Skeletal muscle satellite cell (primary cell): ENCODE measurements at regions not wholly inside any gene's neighbourhood (a gene's known extent, or its start where the extent isn't known, plus 50 kb on each side); places are given as distances from the start of the nearest gene placed in this dataset.

Experiments
- H3K27me3 ChIP-seq: 2 replicates; pipeline ENCODE4 v1.7.0; 2013; ENCODE audit warnings: low read length; ENCODE audit not compliant: control insufficient read depth, insufficient read depth
- H3K36me3 ChIP-seq: 2 replicates; pipeline ENCODE4 v1.7.0; 2013; ENCODE audit warnings: mild to moderate bottlenecking, control low read depth, low read length; ENCODE audit not compliant: insufficient read depth
- H3K4me1 ChIP-seq: 2 replicates; pipeline ENCODE4 v1.7.0; 2013; ENCODE audit warnings: low read length; ENCODE audit not compliant: control insufficient read depth, insufficient read depth
- H3K4me2 ChIP-seq: 2 replicates; pipeline ENCODE4 v1.7.0; 2013; ENCODE audit warnings: mild to moderate bottlenecking, low read length
- H3K4me3 ChIP-seq: 2 replicates; pipeline ENCODE4 v1.7.0; 2013; ENCODE audit warnings: low read length
- H3K9ac ChIP-seq: 2 replicates; pipeline ENCODE4 v1.7.0; 2013; ENCODE audit warnings: mild to moderate bottlenecking, low read depth, low read length, moderate library complexity
- H3K9me3 ChIP-seq: replicated peaks from 2 replicates; pipeline ENCODE4 v1.7.0; 2013; ENCODE audit warnings: mild to moderate bottlenecking, control low read depth, low read length

GRCh38 chr18:27278131-27278530 lies 93.0 kb upstream of the CHST9 start:
- no peak overlapping the region for H3K9ac ChIP-seq
- no peak overlapping the region for H3K4me2 ChIP-seq
- no peaks in the 10 kb centered on the region for H3K4me1 ChIP-seq
- no peak overlapping the region for H3K4me3 ChIP-seq
- no peaks in the 10 kb centered on the region for H3K27me3 ChIP-seq
- no peaks in the 10 kb centered on the region for H3K9me3 ChIP-seq
- H3K36me3 ChIP-seq: no peaks in the 10 kb centered on the region

DNA sequence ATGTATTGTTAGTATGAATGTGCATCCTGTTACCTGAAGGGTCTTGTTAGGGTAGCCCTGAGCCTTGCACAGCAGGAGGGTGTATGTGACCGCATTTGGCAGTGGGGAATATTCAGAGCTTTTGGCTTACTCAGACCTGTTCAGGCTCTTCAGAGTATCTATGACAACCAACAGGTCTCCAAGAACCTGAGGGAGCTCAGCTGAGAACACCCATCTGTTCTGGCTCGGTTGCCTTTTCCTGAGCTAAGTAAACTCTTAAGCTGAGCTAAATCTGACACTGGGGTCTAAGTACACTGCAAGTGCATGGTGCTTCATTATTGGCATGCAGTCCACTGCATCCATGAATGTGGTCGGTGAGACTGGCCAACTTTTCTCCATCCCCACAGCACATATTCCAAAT lies 92.4 kb upstream of the CHST9 start:
- Histone ChIP-seq H3K27me3 (no peaks in the 10 kb centered on the region), H3K4me3 (no peak overlapping the region), H3K9ac (no peak overlapping the region), H3K4me1 (no peaks in the 10 kb centered on the region), H3K36me3 (no peaks in the 10 kb centered on the region), H3K9me3 (no peaks in the 10 kb centered on the region), H3K4me2 (no peak overlapping the region)

- Histone ChIP-seq H3K4me3 (no peak overlapping the region), H3K4me1 (no peaks in the 10 kb centered on the region), H3K27me3 (no peaks in the 10 kb centered on the region), H3K9me3 (no peaks in the 10 kb centered on the region), H3K36me3 (no peaks in the 10 kb centered on the region), H3K9ac (no peak overlapping the region), H3K4me2 (no peak overlapping the region)
Measured at GRCh38 chr18:27276886-27277285, 91.8 kb upstream of the CHST9 start.

DNA sequence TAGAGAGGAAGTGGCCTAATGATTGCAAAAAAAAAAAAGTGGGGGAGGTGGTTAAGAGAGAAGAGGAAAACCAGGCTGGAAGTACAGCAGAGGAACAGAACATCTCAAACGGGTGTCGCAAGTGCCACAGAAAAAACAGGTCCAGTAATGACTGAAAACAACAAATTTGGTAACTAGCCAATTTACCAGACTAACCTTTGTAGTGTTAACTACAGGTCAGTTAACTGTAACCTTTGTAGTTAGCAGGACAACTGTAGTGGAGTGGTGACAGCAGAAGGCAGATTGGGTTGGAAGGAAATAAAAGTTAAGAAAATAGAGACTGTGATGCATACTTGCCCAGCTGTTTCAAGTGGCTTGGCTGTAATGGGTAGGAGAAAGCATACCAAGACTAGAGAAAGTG lies 91.4 kb upstream of the CHST9 start:
- H3K27me3 ChIP-seq: no peaks in the 10 kb centered on the region
- H3K9ac ChIP-seq: no peak overlapping the region
- no peaks in the 10 kb centered on the region for H3K36me3 ChIP-seq
- H3K4me1 ChIP-seq: no peaks in the 10 kb centered on the region
- no peak overlapping the region for H3K4me2 ChIP-seq
- no peak overlapping the region for H3K4me3 ChIP-seq
- no peaks in the 10 kb centered on the region for H3K9me3 ChIP-seq

GRCh38 chr18:27274901-27275300 lies 89.8 kb upstream of the CHST9 start:
- H3K4me2 ChIP-seq: no peak overlapping the region
- H3K4me1 ChIP-seq: no peaks in the 10 kb centered on the region
- H3K9ac ChIP-seq: no peak overlapping the region
- H3K9me3 ChIP-seq: no peaks in the 10 kb centered on the region
- H3K4me3 ChIP-seq: no peak overlapping the region
- no peaks in the 10 kb centered on the region for H3K27me3 ChIP-seq
- H3K36me3 ChIP-seq: no peaks in the 10 kb centered on the region

DNA sequence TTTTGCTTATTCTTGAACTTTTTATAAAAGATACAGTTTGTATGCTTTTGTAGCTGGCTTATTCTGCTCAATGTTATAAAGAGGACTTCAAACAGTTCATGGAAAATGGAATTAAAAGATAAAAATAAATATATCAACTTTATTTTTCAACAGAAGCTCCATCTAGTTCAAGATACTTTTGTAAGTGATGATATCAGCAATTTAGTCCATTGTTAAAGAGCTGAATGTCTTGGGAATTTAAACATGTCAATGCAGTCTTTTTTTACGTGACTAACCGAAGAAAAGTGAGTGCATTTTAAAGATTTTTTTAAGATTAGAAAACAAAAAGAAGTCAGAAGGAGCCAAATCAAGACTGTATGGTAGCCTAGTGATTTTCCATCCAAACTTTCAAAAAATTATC lies 85.4 kb upstream of the CHST9 start:
- no peak overlapping the region for H3K4me3 ChIP-seq
- H3K4me1 ChIP-seq: no peaks in the 10 kb centered on the region
- no peak overlapping the region for H3K4me2 ChIP-seq
- H3K9me3 ChIP-seq: no peaks in the 10 kb centered on the region
- no peaks in the 10 kb centered on the region for H3K36me3 ChIP-seq
- H3K9ac ChIP-seq: no peak overlapping the region
- H3K27me3 ChIP-seq: no peaks in the 10 kb centered on the region

DNA sequence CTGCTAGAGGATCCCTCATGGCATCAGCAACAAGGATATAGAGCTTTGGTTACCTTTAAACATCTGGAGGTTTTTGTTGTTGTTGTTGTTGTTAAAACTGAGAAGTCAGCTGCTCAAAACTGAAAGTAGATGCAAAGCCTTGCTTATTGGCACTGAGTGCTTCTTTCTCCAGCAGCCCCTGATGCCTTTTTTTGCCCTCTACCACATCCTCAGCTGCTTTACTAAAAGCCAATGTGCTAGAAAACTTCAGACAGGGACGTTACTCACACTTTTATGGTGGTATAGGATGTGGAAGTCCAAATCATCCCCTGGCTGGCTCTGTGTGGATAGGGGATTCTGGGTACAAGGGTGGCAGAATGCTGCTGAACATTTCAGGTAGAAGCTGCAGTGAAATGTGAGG lies 78.3 kb upstream of the CHST9 start:
- H3K9me3 ChIP-seq: peaks cover 3% of the 10 kb centered on the region
- H3K27me3 ChIP-seq: no peaks in the 10 kb centered on the region
- no peak overlapping the region for H3K4me3 ChIP-seq
- no peak overlapping the region for H3K9ac ChIP-seq
- no peaks in the 10 kb centered on the region for H3K36me3 ChIP-seq
- H3K4me1 ChIP-seq: no peaks in the 10 kb centered on the region
- no peak overlapping the region for H3K4me2 ChIP-seq

- Histone ChIP-seq H3K9ac (no peak overlapping the region), H3K9me3 (peaks cover 3% of the 10 kb centered on the region), H3K27me3 (no peaks in the 10 kb centered on the region), H3K4me3 (no peak overlapping the region), H3K36me3 (no peaks in the 10 kb centered on the region), H3K4me1 (no peaks in the 10 kb centered on the region), H3K4me2 (no peak overlapping the region)
Measured at GRCh38 chr18:27261769-27262549, 76.9 kb upstream of the CHST9 start.

GRCh38 chr18:27253571-27253970 lies 68.5 kb upstream of the CHST9 start:
- H3K27me3 ChIP-seq: no peaks in the 10 kb centered on the region
- H3K9ac ChIP-seq: no peak overlapping the region
- no peaks in the 10 kb centered on the region for H3K36me3 ChIP-seq
- no peak overlapping the region for H3K4me2 ChIP-seq
- H3K4me3 ChIP-seq: no peak overlapping the region
- no peaks in the 10 kb centered on the region for H3K4me1 ChIP-seq
- no peaks in the 10 kb centered on the region for H3K9me3 ChIP-seq

GRCh38 chr18:27250471-27250870 lies 65.4 kb upstream of the CHST9 start:
- H3K9ac ChIP-seq: no peak overlapping the region
- no peak overlapping the region for H3K4me3 ChIP-seq
- H3K4me2 ChIP-seq: no peak overlapping the region
- no peaks in the 10 kb centered on the region for H3K4me1 ChIP-seq
- H3K36me3 ChIP-seq: no peaks in the 10 kb centered on the region
- H3K9me3 ChIP-seq: no peaks in the 10 kb centered on the region
- H3K27me3 ChIP-seq: no peaks in the 10 kb centered on the region

DNA sequence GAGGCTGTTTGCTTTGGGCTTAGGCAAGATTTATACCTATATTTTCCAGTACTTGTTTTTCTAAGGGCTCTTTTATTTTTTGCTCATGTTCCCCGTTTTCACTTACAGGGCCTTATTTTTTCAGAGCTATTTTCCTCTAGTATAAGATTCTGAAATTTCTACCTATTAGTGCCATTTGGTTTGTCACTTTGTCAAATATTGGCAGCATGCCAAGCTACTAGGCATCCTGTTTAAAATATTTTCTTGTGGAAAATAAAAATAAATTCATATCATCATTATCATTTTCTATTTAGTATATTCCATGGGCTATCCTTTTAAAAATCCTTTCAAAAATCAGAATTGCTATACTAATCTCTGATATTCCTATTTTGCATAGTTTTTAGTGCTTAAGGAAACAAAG lies 64.8 kb upstream of the CHST9 start:
- no peaks in the 10 kb centered on the region for H3K36me3 ChIP-seq
- no peak overlapping the region for H3K4me3 ChIP-seq
- no peaks in the 10 kb centered on the region for H3K27me3 ChIP-seq
- H3K4me1 ChIP-seq: no peaks in the 10 kb centered on the region
- H3K9ac ChIP-seq: no peak overlapping the region
- H3K4me2 ChIP-seq: no peak overlapping the region
- no peaks in the 10 kb centered on the region for H3K9me3 ChIP-seq

GRCh38 chr18:27244259-27244658 lies 59.2 kb upstream of the CHST9 start:
- Histone ChIP-seq H3K27me3 (no peaks in the 10 kb centered on the region), H3K36me3 (no peaks in the 10 kb centered on the region), H3K9me3 (no peaks in the 10 kb centered on the region), H3K4me2 (no peak overlapping the region), H3K4me3 (no peak overlapping the region), H3K4me1 (no peaks in the 10 kb centered on the region), H3K9ac (no peak overlapping the region)
